ENCODE measurements at regions not wholly inside any gene's neighbourhood (a gene's known extent, or its start where the extent isn't known, plus 50 kb on each side); places are given as distances from the start of the nearest gene placed in this dataset.

DNA sequence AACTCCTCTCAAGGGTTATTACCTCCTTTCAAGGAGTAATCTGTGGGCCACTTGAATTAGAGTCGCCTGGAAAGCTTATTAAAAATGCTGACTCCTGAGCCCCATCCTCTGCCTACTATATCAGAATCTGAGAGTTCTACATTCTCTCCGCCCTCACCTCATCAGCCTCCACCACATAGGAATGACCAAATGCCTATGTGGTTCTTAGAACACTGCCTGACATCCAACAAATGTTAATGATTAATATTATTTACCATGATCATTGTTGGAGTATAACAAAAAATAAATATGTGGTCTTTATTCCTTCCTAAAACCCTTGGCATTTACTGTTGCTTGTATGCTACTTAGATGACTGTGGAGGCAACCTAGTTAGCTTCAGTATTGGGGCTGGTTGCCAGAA is 91.9 kb downstream of the BBS10 start:
- no peak for TF ChIP-seq SUZ12 (IDR thresholded peaks at IDR 0.05; ENCODE audit: extremely low read depth, insufficient read depth, insufficient read length)
- no peak for TF ChIP-seq YY1 (IDR thresholded peaks at IDR 0.05; ENCODE audit: insufficient read depth, insufficient read length)
- no peak for TF ChIP-seq ZNF274 (IDR thresholded peaks at IDR 0.05; ENCODE audit: low read depth, low read length)

Data from NT2/D1 (cell line).